NCI-H2227 treated with DMSO at 0.1 percent for 48 hours (cell line): ENCODE measurements at regions not wholly inside any gene's neighbourhood (a gene's known extent, or its start where the extent isn't known, plus 50 kb on each side); places are given as distances from the start of the nearest gene placed in this dataset.

Experiments used
- DNase-seq: peaks from one replicate; lab custom pipeline; 2025; lab: John Stamatoyannopoulos, UW

- no peak for DNase-seq
Measured at GRCh38 chr10:88060762-88061161, 197.3 kb downstream of the PTEN start.

GRCh38 chr10:88062385-88062784, 199.0 kb downstream of the PTEN start:
- no peak for DNase-seq

GRCh38 chr10:88062798-88063472, 199.5 kb downstream of the PTEN start:
- no peak for DNase-seq

GRCh38 chr10:88063861-88064557, 200.6 kb downstream of the PTEN start:
- DNase-seq: no peak

DNA sequence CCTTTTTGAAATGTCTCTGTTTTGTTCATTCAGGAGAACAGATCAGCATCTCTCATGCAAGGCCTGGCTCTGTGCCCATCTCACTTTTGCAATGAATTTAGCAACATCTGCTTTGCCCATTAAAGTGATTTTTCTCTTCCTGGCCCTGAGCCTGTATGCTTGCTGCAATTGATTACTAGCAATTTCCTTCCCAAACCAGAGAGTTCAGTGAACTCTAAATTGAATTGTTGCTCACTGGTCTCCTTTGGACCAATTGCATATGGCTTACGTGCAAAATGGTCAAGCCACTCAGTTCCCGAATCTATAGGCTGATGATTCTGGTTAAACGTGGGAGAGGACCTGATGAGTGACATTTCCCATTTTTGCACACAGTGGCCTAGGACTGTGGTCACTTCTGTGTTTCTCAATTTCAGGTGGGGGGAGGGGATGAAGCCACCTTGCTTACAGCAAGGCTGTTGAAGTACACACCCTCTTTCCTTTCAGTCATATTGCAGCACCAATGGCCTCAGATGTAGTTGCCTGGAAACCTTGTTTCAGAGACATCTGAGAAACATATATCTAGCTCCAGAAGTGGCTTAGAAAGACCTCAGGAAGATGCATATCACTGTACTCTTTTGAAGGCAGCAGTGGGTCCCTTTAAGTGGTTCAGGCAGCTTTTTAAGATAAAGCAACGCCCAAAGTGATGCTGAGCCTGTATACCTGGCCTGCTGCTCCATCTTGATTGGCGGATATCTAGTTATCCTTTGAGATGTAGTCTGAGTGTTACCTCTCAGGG, 201.4 kb downstream of the PTEN start:
- no peak for DNase-seq

GRCh38 chr10:88065383-88066049, 202.1 kb downstream of the PTEN start:
- DNase-seq: no peak

- no peak for DNase-seq
Measured at GRCh38 chr10:88066319-88066718, 202.9 kb downstream of the PTEN start.

DNA sequence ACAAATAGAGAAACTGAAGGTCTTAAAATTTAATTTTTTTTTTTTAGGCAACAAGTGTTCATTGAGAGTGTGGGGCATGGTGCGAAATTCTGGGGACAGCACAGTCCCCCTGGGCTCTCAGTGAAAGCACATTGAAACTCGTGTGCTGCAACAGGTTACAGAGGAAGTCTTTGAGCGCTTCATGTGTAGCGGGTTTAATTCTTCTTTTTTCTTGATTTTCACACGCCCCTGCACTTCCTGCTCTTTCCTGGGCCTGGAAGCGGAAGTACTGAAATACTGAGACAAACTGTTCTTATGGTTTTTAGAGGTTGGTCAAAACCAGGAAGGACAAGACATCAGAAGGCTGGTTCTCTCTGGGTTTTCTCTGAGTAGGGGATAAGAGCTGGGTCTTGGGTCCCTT, 203.5 kb downstream of the PTEN start:
- no peak for DNase-seq

DNA sequence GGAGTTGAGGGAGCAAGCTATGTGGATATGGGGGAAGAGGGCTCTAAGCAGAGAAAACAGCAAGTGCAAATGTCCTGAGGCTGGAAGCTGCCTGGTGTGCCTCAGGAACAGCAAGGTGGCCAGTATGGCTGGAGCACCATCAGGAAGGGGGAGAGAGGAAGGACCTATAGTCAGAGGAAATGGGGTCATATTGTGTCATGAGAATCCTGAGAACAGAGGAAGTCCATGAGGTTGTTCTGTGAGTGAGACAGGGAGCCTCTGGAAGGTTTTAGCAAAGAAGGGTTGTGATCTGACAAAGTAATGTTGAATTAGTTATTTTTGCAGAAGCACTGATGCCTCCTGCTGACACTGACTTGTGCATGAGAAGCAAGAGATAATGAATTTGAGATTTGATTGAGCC, 204.3 kb downstream of the PTEN start:
- no peak for DNase-seq

GRCh38 chr10:88069338-88069737, 205.9 kb downstream of the PTEN start:
- no peak for DNase-seq

DNA sequence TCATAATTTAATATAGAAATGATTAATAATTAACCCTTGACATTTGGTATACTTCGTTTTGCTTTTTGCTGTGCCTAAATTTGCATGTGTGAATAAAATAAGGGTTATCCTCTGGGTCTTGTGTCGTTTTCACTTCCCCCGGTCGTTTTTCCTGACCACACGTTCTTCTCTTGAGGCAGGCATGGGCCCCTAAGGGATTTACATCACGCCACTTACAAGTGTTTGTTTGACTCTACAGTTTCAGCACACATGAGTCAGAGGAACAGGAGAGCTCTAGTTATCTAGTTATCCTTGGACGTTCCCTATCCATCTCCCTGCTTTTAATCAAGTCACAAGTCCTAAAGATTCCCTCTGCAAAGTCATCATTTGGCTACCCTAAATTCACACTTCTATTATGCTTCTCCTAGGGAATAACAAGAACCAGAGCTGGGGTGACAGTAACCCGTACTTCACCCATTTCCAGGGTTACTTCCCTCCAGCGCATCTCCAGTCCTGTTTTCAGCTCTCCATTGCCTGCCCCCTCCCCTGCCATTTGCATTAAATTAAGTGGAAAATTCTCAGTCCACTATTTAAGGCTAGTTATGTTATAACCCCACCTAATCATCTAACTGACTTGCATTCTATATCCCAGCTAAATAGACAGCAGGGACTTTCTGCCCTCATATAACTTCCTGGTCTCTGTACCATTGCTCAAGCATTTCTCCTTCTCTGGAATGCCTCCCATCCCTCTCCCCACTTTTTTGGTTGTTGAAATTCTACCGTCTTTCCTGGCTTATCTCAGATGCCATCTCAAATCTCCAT, 206.9 kb downstream of the PTEN start:
- DNase-seq: no peak

GRCh38 chr10:88071879-88072278, 208.5 kb downstream of the PTEN start:
- no peak for DNase-seq

DNA sequence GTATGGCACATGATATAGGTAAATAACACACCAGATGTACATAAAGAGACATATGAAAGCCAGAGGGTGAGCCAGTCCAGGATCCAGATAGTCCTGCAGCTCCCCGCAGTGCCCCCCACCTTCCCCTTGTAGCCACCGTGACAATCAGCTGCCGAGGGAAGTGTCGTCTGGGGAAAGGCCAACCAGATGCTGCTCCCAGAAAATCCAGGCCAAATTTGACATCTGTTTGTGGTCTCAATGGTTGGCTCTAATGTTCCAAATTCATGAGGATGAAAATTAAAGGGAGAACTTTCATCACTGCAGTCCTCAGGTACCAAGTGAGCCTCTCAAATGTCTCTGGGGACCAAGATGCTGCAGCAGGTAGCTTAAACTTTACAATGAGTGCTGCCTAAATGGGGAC, 210.3 kb downstream of the PTEN start:
- DNase-seq: no peak

- DNase-seq: no peak
Measured at GRCh38 chr10:88074971-88075370, 211.5 kb downstream of the PTEN start.

DNA sequence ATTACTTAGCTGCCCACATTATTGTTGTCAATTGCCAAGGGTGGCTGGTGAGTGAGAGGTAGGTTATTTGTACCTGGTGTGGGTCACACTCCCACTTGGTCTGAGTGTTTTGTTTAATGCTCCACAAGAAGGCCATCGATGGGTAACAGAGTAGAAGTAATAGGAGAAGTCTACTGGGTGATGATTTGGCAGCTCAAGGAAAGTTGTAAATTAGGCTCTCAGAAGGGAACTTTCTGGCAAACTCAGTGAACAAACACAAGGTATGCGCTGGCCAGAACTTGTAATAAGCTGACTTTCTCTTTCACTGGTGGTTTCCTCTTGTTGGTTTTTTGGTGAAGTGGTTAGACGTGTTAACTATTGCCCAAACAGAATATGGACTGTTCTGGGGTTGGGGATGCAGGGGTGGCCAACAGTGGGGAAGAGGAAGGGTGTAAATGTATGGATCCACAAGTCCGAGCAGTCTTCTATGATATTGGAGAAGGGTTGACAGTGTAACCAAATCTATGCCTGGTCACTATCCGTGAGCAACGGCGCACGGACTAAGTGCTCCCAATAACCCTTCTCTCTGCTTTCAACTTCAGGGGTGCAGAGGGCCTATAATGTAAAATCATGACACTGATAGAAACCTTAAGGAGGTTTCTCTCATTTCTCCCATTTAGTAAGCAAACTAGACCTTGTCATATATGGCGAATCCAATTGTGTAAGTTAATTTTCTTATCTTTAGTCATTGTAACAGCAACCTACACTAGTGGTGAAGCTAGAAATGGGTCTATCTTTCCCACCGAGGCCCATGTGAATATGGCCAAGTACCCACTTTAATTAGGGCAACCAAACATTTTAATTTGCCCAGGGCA, 212.8 kb downstream of the PTEN start:
- DNase-seq: no peak

DNA sequence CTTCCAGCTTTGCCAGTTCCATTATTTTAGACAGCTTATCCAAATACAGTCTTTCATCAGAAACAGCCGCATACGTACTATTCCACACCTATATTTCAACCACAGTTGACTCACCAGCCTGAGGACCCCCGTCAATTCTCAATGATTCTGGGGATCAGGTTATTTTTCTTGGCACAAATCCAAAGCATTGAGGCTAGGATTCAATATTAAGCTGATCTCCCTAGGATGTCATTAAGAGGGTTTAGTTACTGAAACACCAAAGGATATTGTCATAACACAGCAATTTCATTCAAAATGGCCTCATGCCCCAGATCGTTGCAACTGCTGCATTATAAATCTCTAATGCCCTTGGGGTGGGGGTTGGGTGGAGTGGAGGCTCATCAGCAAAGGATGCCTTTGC, 214.6 kb downstream of the PTEN start:
- DNase-seq: no peak

DNA sequence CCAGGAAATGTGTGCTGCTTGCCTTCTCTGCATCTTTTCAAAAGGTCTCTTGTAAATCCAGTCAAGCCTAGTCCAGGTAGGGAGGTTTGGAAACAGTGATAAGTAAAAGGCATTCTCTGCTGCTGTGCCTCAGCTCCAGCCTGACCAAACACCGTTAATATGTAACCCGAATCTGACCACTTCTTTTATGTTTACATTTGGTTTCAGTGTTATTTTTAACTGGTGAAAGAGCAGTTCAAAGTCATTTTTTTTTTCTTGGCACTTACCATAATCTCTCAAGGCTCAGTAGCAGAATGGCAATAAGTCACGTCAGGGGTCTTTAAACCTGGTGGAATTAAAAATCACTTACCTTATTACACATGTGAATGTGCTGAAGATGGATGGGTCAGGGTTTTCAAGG, 216.8 kb downstream of the PTEN start:
- DNase-seq: no peak

DNA sequence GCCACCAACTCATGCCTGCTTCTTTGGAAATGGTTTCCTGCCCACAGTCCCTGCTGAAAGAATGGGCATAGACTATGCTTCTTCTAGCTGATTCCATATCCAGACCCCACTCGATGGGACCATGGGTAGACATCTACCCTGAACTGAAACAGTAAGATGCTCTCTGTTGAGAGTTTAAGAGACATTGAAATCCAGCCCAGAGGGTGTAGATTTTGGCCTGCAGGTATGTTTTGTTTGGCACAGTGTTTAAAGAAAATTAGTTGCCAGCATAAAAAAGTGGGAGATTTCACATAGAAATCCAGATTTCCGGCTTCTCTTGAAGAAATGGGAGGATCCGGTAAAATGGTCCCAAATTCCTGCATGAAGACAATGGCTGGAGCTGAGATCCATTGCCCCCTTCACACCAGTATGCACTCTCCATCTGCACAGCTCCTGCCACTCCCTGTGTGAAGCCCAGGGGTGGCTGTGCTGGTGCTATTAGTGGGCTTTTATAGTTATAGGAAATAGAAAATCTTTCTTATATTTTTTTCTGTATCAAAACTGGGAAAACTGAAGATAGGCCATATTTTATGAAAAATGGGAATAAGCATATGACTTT, 218.1 kb downstream of the PTEN start:
- no peak for DNase-seq

DNA sequence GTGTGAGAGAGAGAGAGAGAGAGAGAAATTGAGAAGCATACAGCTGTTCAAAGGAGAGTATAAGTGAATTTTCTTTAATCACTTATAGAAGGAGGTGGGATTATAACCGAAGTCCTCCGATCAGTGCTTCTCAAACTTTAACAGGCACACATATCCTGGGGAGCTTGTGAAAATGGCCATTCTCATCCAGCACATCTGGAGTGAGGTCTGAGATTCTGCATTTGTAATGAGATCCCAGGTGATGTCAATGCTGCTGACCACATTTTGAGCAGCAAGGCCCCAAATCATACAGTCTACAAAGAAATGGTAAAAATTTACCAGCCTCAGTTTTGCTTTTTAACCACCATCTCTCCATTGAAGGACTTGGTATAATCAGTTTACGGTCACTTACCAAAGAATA, 219.0 kb downstream of the PTEN start:
- no peak for DNase-seq

DNA sequence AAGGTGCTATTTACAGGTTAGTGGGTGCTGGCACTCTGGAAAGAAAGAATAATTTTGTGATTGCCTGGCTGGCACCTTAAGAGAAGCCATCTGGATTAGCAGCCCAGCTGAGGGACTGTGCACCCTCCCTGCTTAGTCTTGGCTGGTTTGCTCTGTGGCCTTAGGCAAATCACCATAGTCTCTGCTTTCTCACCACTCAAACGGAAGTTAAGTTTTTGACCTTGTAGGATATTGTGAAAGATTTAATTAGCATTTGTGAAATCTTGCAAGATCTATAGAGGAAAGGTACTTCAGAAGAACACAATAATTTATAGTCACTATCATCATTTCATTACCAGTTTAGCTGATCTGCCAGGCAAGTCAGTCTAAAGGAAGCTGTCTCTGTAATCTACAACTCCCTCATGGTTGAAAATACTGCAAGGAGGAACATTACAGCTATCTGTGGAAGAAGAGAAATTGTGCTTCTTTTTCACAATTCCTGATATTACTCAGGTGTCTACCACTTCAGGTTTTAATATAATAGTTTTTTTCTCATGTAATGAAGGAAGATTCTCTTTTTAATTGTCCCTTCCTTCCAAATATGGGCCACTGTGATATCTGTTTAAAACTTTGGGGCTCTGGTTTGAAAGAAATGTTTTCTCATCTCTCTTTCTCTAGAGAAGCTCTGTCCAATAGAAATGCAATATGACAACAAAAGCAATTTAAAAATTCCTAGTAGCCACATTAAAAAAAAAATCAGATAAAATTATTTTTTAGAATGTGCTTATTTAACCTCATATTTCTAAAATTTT, 219.6 kb downstream of the PTEN start:
- no peak for DNase-seq
